H1 (cell line): ENCODE measurements at regions not wholly inside any gene's neighbourhood (a gene's known extent, or its start where the extent isn't known, plus 50 kb on each side); places are given as distances from the start of the nearest gene placed in this dataset.

ENCODE experiments used
- FOSL1 ChIP-seq: IDR thresholded peaks from 2 replicates; pipeline ENCODE4 v1.6.1; 2011; ENCODE audit warnings: mild to moderate bottlenecking, low read depth, low read length, moderate library complexity; ENCODE audit not compliant: insufficient read depth
- MAX ChIP-seq: IDR thresholded peaks from 2 replicates; pipeline ENCODE4 v1.6.1; 2012; ENCODE audit warnings: inconsistent platforms
- NANOG ChIP-seq: IDR thresholded peaks from 2 replicates; pipeline ENCODE4 v1.6.1; 2011; ENCODE audit warnings: low read length, low read depth, mild to moderate bottlenecking, inconsistent platforms; ENCODE audit not compliant: insufficient read depth, poor library complexity, severe bottlenecking
- SIRT6 ChIP-seq: IDR thresholded peaks from one replicate; pipeline ENCODE4 v1.7.1; 2012; ENCODE audit warnings: low read length, inconsistent platforms

- no peak for TF ChIP-seq MAX
- no peak for TF ChIP-seq NANOG
- TF ChIP-seq SIRT6 = no peak
- no peak for TF ChIP-seq FOSL1
These were observed 766.5 kb downstream of the HDGFL1 start (continued) for GRCh38 chr6:23335894-23336293.
